HepG2 (cell line): ENCODE measurements at regions not wholly inside any gene's neighbourhood (a gene's known extent, or its start where the extent isn't known, plus 50 kb on each side); places are given as distances from the start of the nearest gene placed in this dataset.

ENCODE experiments used
- AGO1 ChIP-seq: fragments of 200-400 bp; formaldehyde crosslinking; IDR thresholded peaks from 2 replicates; pipeline ENCODE4 v1.6.1; 2017; ENCODE audit warnings: mild to moderate bottlenecking, low read depth, low read length, moderate library complexity; ENCODE audit not compliant: poor library complexity, severe bottlenecking
- ARID5B ChIP-seq: IDR thresholded peaks from 2 replicates; pipeline ENCODE4 v1.4.0; 2020; ENCODE audit warnings: mild to moderate bottlenecking, missing genetic modification reagents
- HNRNPK ChIP-seq: fragments of 200-400 bp; formaldehyde crosslinking; IDR thresholded peaks from 2 replicates; pipeline ENCODE4 v1.6.1; 2018; ENCODE audit warnings: low read length, low read depth, moderate library complexity, mild to moderate bottlenecking; ENCODE audit not compliant: poor library complexity, severe bottlenecking
- MNT ChIP-seq: fragments of 450-650 bp; IDR thresholded peaks from 2 replicates; pipeline ENCODE4 v1.6.1; 2016
- SNAPC4 ChIP-seq: sonication (generic); formaldehyde crosslinking; IDR thresholded peaks from 2 replicates; pipeline ENCODE4 v1.4.0; 2020; ENCODE audit warnings: mild to moderate bottlenecking, missing genetic modification reagents
- ZBTB2 ChIP-seq: sonication (generic); formaldehyde crosslinking; IDR thresholded peaks from 2 replicates; pipeline ENCODE4 v1.8.0; 2022; ENCODE audit warnings: low read depth, missing genetic modification reagents
- ZNF569 ChIP-seq: sonication (generic); formaldehyde crosslinking; IDR thresholded peaks from 2 replicates; pipeline ENCODE4 v1.5.0; 2020; ENCODE audit warnings: mild to moderate bottlenecking, missing genetic modification reagents, moderate library complexity, borderline replicate concordance
- ZNF605 ChIP-seq: sonication (generic); formaldehyde crosslinking; IDR thresholded peaks from 2 replicates; pipeline ENCODE4 v1.8.0; 2022; ENCODE audit warnings: mild to moderate bottlenecking, missing genetic modification reagents
- ZSCAN20 ChIP-seq: sonication (generic); formaldehyde crosslinking; IDR thresholded peaks from 2 replicates; pipeline ENCODE4 v1.4.0; 2020; ENCODE audit warnings: missing genetic modification reagents, mild to moderate bottlenecking, borderline replicate concordance
- ZXDC ChIP-seq: sonication (generic); formaldehyde crosslinking; IDR thresholded peaks from 2 replicates; pipeline ENCODE4 v1.5.0; 2020; ENCODE audit warnings: mild to moderate bottlenecking, missing genetic modification reagents

- TF ChIP-seq ZXDC (CRISPR knock-in tag) = 0 out of 2 replicates have a peak, but pooled peaks have one; percentile 48
- TF ChIP-seq ZNF569 = no peak
- peak; percentile 95 for TF ChIP-seq ZNF605 (CRISPR knock-in tag)
- TF ChIP-seq HNRNPK = no peak
- TF ChIP-seq MNT = no peak
- no peak for TF ChIP-seq SNAPC4 (CRISPR knock-in tag)
- TF ChIP-seq AGO1 = no peak
- TF ChIP-seq ZSCAN20 (CRISPR knock-in tag) = no peak
- peak; percentile 100 for TF ChIP-seq ARID5B
- TF ChIP-seq ZBTB2 (CRISPR knock-in tag) = no peak
These were observed 64.9 kb upstream of the RREB1 start (continued) for GRCh38 chr6:7042654-7043545.
